Ovary (tissue), 7 donors: ENCODE measurements at regions not wholly inside any gene's neighbourhood (a gene's known extent, or its start where the extent isn't known, plus 50 kb on each side); places are given as distances from the start of the nearest gene placed in this dataset.

Experiments
- DNase-seq, 5 donors: peaks; one replicate each; pipeline ENCODE4 v3.0.0-alpha.2; 2019 to 2020
- H3K27ac ChIP-seq, 2 donors: fragments of 200-600 bp; one replicate each; pipeline versions ENCODE4 v1.5.1 to v1.8.0; 2019 to 2022
- H3K27me3 ChIP-seq: fragments of 200-600 bp; one replicate; pipeline ENCODE4 v1.8.0; 2022
- H3K36me3 ChIP-seq: fragments of 200-600 bp; sonication (generic); one replicate; pipeline ENCODE4 v1.5.1; 2019
- H3K4me1 ChIP-seq: one replicate; pipeline ENCODE4 v1.8.1; 2013; ENCODE audit warnings: mild to moderate bottlenecking, moderate library complexity; ENCODE audit not compliant: insufficient read depth
- H3K4me3 ChIP-seq: fragments of 200-600 bp; sonication (generic); one replicate; pipeline ENCODE4 v1.5.1; 2017
- H3K9me3 ChIP-seq, 2 donors: fragments of 200-600 bp in 1 of 2; sonication (generic) in 1 of 2; one replicate each; pipeline versions ENCODE4 v1.5.1 to v1.8.1; 2013 to 2019; ENCODE audit warnings: mild to moderate bottlenecking in 1 of 2, moderate library complexity in 1 of 2
- CTCF ChIP-seq, 3 donors: fragments of 450-650 bp in 2 of 3; fragments of 200-600 bp in 1 of 3; IDR thresholded peaks; one replicate each; pipeline versions ENCODE4 v1.5.1 to v1.8.0; 2016 to 2022; ENCODE audit warnings: antibody characterized with exemption in 3 of 3, mild to moderate bottlenecking in 1 of 3
- EP300 ChIP-seq: sonication (generic); formaldehyde crosslinking; IDR thresholded peaks from one replicate; pipeline ENCODE4 v1.6.1; 2017; ENCODE audit warnings: antibody characterized with exemption
- POLR2A ChIP-seq: fragments of 450-650 bp; IDR thresholded peaks from one replicate; pipeline ENCODE4 v1.6.1; 2017; ENCODE audit warnings: antibody characterized with exemption, mild to moderate bottlenecking, moderate library complexity
- WGBS, 3 donors: extraction: QIAGEN DNeasy Blood & Tissue Kit in 1 of 3; methylation state at CpG; one replicate each; pipeline versions ENCODE4 v1.1.5 to v1.1.7; 2013 to 2017; 5-methylcytosine and 5-hydroxymethylcytosine counted together
- intact Hi-C, 4 donors: fragments of 100-400 bp; cut with DNase I; formaldehyde crosslinking; loops; one replicate each; pipeline versions ENCODE4 v1.11.0 to v1.15.1; 2022 to 2023
- donor health status: DM: no; HTN: no; CAD: no; lungs with moderate emphysema.
- donor health status: DM: no; HTN: no; CAD: no.
- donor health status: Bipolar disorder and iron deficiency.
- donor health status: DM: no; HTN: no; CAD: no.
- donor health status: DM: yes; HTN: yes; CAD: no.

GRCh38 chr7:119594956-119595355 lies 678.0 kb upstream of the KCND2 start:
- Histone ChIP-seq H3K9me3 (no peaks in the 10 kb centered on the region), H3K4me3 (no peak overlapping the region), H3K27ac (no peak overlapping the region), H3K27me3 (no peaks in the 10 kb centered on the region), H3K4me1 (no peaks in the 10 kb centered on the region), H3K36me3 (no peaks in the 10 kb centered on the region)
- 52 to 63% (median 61%) methylated on average over 4 of the region's 4 CpGs for WGBS, 3 donors
- TF ChIP-seq CTCF (IDR thresholded peaks at IDR 0.05) (no peak), EP300 (no peak), POLR2A (no peak)
- DNase-seq = no peak
- intact Hi-C loops = loop anchor here in 1 of 4 donors (10.0 kb wide), 1 partner anchor 1480 kb away; no protein-coding TSS in a partner anchor

GRCh38 chr7:119596651-119597050 lies 676.3 kb upstream of the KCND2 start:
- intact Hi-C loops = loop anchor here in 1 of 4 donors (10.0 kb wide), 1 partner anchor 1482 kb away; no protein-coding TSS in a partner anchor
- DNase-seq = no peak
- WGBS, 3 donors = 69 to 82% (median 78%) methylated on average over 1 of the region's 1 CpG
- Histone ChIP-seq H3K36me3 (no peaks in the 10 kb centered on the region), H3K27me3 (no peaks in the 10 kb centered on the region), H3K4me1 (no peaks in the 10 kb centered on the region), H3K4me3 (no peak overlapping the region), H3K27ac (no peak overlapping the region), H3K9me3 (no peaks in the 10 kb centered on the region)
- TF ChIP-seq CTCF (IDR thresholded peaks at IDR 0.05) (no peak), POLR2A (no peak), EP300 (no peak)

DNA sequence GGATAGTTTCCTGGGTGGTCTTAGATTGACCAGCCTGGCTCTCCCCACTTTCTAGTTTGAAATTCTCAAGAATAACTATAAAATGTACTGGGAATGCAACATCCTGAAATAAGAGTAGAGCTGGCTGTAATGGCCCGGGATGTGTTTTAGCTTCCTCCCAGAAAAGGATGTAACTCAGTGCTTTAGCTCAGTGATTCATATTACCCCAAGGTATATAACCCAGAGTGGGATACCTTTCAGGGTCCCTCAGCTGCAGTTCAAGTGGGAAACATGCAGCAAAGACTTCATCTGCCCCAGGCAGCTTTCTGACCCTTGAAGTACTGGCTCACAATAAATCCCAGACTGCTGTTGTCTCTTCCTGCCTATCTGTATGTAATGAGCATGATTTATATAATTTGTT lies 666.7 kb upstream of the KCND2 start:
- Histone ChIP-seq H3K27me3 (no peaks in the 10 kb centered on the region), H3K9me3 (no peaks in the 10 kb centered on the region), H3K4me3 (no peak overlapping the region), H3K36me3 (no peaks in the 10 kb centered on the region), H3K4me1 (no peaks in the 10 kb centered on the region), H3K27ac (no peak overlapping the region)
- TF ChIP-seq EP300 (no peak), POLR2A (no peak), CTCF (IDR thresholded peaks at IDR 0.05) (no peak)
- no peak for DNase-seq
- 81 to 94% (median 86%) methylated on average over 1 of the region's 1 CpG for WGBS, 3 donors
- intact Hi-C loops = no loop called here

DNA sequence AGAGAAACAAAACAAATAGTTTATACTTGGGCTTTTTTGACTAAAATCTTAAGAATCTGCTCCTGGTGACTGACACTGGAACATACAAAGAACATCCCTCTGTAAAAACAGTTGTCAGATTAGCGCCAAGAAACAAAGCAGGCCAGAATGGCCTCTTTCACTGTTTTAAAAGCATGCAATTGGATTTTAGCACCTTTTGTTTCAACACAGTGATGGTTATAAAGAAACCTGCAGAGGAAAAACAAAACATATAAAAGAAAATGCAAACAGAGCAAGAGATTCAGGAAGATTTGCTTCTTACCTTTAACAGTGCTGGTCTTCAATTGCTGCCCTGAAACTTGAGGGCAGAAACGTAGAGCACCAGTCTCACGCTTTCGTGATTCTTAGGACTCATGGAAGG lies 652.2 kb upstream of the KCND2 start:
- intact Hi-C loops = no loop called here
- no peaks in the 10 kb centered on the region for H3K4me1 ChIP-seq
- DNase-seq = no peak
- TF ChIP-seq POLR2A (no peak), EP300 (no peak), CTCF (IDR thresholded peaks at IDR 0.05) (no peak)
- WGBS, 3 donors = 76 to 86% (median 84%) methylated on average over 4 of the region's 4 CpGs
- no peaks in the 10 kb centered on the region for H3K36me3 ChIP-seq
- no peak overlapping the region for H3K4me3 ChIP-seq
- H3K27me3 ChIP-seq = no peaks in the 10 kb centered on the region
- no peaks in the 10 kb centered on the region for H3K9me3 ChIP-seq
- H3K27ac ChIP-seq = no peak overlapping the region
